SK-N-SH treated with all-trans-retinoic acid at 6 μM for 48 hours (cell line): ENCODE measurements at regions not wholly inside any gene's neighbourhood (a gene's known extent, or its start where the extent isn't known, plus 50 kb on each side); places are given as distances from the start of the nearest gene placed in this dataset.

Source experiments
- ATAC-seq: fragments of 200-7000 bp; cut with Tn5 transposase; 3 replicates; pipeline ENCODE4 v1.9.1; 2020; ENCODE audit warnings: mild to moderate bottlenecking, moderate library complexity
- ARNTL ChIP-seq: fragments of 450-650 bp; formaldehyde crosslinking; IDR thresholded peaks from 2 replicates; pipeline ENCODE4 v1.5.0; 2020; ENCODE audit warnings: low read depth, mild to moderate bottlenecking, moderate library complexity, borderline replicate concordance
- BACH2 ChIP-seq: fragments of 250-450 bp; sonication (Bioruptor Pico); IDR thresholded peaks from 2 replicates; pipeline ENCODE4 v1.9.0; 2021; ENCODE audit warnings: mild to moderate bottlenecking, borderline replicate concordance
- CREB5 ChIP-seq: fragments of 250-450 bp; sonication (Bioruptor Pico); IDR thresholded peaks from 2 replicates; pipeline ENCODE4 v1.5.1; 2020; ENCODE audit warnings: low read depth, mild to moderate bottlenecking, moderate library complexity
- CSDC2 ChIP-seq: fragments of 250-450 bp; sonication (Bioruptor Pico); IDR thresholded peaks from 2 replicates; pipeline ENCODE4 v1.5.0; 2020; ENCODE audit warnings: mild to moderate bottlenecking, moderate library complexity
- CSRNP3 ChIP-seq: fragments of 250-450 bp; sonication (Bioruptor Pico); IDR thresholded peaks from 2 replicates; pipeline ENCODE4 v1.5.1; 2021; ENCODE audit warnings: mild to moderate bottlenecking, moderate library complexity
- GLIS3 ChIP-seq: fragments of 250-450 bp; sonication (Bioruptor Pico); IDR thresholded peaks from 2 replicates; pipeline ENCODE4 v1.5.0; 2020; ENCODE audit warnings: mild to moderate bottlenecking, moderate library complexity
- ISL1 ChIP-seq: fragments of 250-450 bp; sonication (Bioruptor Pico); IDR thresholded peaks from 2 replicates; pipeline ENCODE4 v2.1.2; 2022; ENCODE audit warnings: mild to moderate bottlenecking, moderate library complexity
- OSR1 ChIP-seq: fragments of 250-450 bp; sonication (Bioruptor Pico); IDR thresholded peaks from 2 replicates; pipeline ENCODE4 v1.8.0; 2022; ENCODE audit warnings: moderate library complexity, mild to moderate bottlenecking, inconsistent platforms
- PATZ1 ChIP-seq: fragments of 250-450 bp; sonication (Bioruptor Pico); IDR thresholded peaks from 2 replicates; pipeline ENCODE4 v1.8.0; 2020; ENCODE audit warnings: mild to moderate bottlenecking, moderate library complexity, borderline replicate concordance
- POU6F1 ChIP-seq: fragments of 250-450 bp; sonication (Bioruptor Pico); IDR thresholded peaks from 2 replicates; pipeline ENCODE4 v1.8.0; 2021; ENCODE audit warnings: low read depth, mild to moderate bottlenecking, moderate library complexity, borderline replicate concordance
- PPARA ChIP-seq: fragments of 250-450 bp; sonication (Bioruptor Pico); IDR thresholded peaks from 2 replicates; pipeline ENCODE4 v1.5.0; 2020; ENCODE audit warnings: mild to moderate bottlenecking, borderline replicate concordance
- SNAI2 ChIP-seq: fragments of 250-450 bp; sonication (Bioruptor Pico); IDR thresholded peaks from 2 replicates; pipeline ENCODE4 v1.5.0; 2020; ENCODE audit warnings: mild to moderate bottlenecking, moderate library complexity
- TCF4 ChIP-seq: fragments of 250-450 bp; sonication (Bioruptor Pico); IDR thresholded peaks from 2 replicates; pipeline ENCODE4 v1.8.0; 2021; ENCODE audit warnings: mild to moderate bottlenecking, moderate library complexity, borderline replicate concordance
- TSHZ2 ChIP-seq: fragments of 250-450 bp; sonication (Bioruptor Pico); IDR thresholded peaks from 2 replicates; pipeline ENCODE4 v1.5.0; 2020; ENCODE audit warnings: mild to moderate bottlenecking, moderate library complexity
- ZC3H10 ChIP-seq: fragments of 250-450 bp; sonication (Bioruptor Pico); IDR thresholded peaks from 2 replicates; pipeline ENCODE4 v1.5.1; 2021; ENCODE audit warnings: mild to moderate bottlenecking, moderate library complexity
- ZFP3 ChIP-seq: fragments of 250-450 bp; sonication (Bioruptor Pico); IDR thresholded peaks from 2 replicates; pipeline ENCODE4 v1.5.0; 2020; ENCODE audit warnings: mild to moderate bottlenecking, moderate library complexity
- ZFP30 ChIP-seq: fragments of 450-650 bp; formaldehyde crosslinking; IDR thresholded peaks from 2 replicates; pipeline ENCODE4 v1.5.0; 2022; ENCODE audit warnings: mild to moderate bottlenecking, moderate library complexity
- ZNF565 ChIP-seq: fragments of 450-650 bp; formaldehyde crosslinking; conservative IDR thresholded peaks from 2 replicates; pipeline ENCODE4 v1.5.0; 2020; ENCODE audit warnings: low read depth, mild to moderate bottlenecking, moderate library complexity
- ZNF70 ChIP-seq: fragments of 450-650 bp; formaldehyde crosslinking; IDR thresholded peaks from 2 replicates; pipeline ENCODE4 v1.5.0; 2020; ENCODE audit warnings: mild to moderate bottlenecking, moderate library complexity
- ZNF8 ChIP-seq: fragments of 450-650 bp; formaldehyde crosslinking; IDR thresholded peaks from 2 replicates; pipeline ENCODE4 v1.5.0; 2020; ENCODE audit warnings: mild to moderate bottlenecking, moderate library complexity

GRCh38 chr14:100967930-100968329 is 64.4 kb upstream of the RTL1 start:
- TF ChIP-seq GLIS3 (CRISPR knock-in tag) (no peak), ZFP30 (no peak), CSRNP3 (CRISPR knock-in tag) (no peak), POU6F1 (no peak), ZC3H10 (CRISPR knock-in tag) (no peak), TSHZ2 (CRISPR knock-in tag) (no peak), OSR1 (CRISPR knock-in tag) (no peak), PPARA (CRISPR knock-in tag) (no peak), CSDC2 (CRISPR knock-in tag) (no peak), BACH2 (CRISPR knock-in tag) (no peak), ZNF565 (CRISPR knock-in tag) (no peak), ARNTL (CRISPR knock-in tag) (no peak), ZNF70 (no peak)
- ATAC-seq, result no peak

- no peak for ATAC-seq
- no peak for TF ChIP-seq GLIS3 (CRISPR knock-in tag)
- TF ChIP-seq ZNF565 (CRISPR knock-in tag), result no peak
- no peak for TF ChIP-seq ARNTL (CRISPR knock-in tag)
- TF ChIP-seq CREB5 (CRISPR knock-in tag), result no peak
- TF ChIP-seq ZC3H10 (CRISPR knock-in tag), result no peak
- TF ChIP-seq ZFP3, result no peak
- no peak for TF ChIP-seq CSRNP3 (CRISPR knock-in tag)
- no peak for TF ChIP-seq ZNF70
- no peak for TF ChIP-seq SNAI2 (CRISPR knock-in tag)
These were observed 68.8 kb upstream of the RTL1 start for GRCh38 chr14:100972118-100972897.

- ATAC-seq, result no peak
These were observed 72.1 kb upstream of the RTL1 start for GRCh38 chr14:100975671-100976070.

GRCh38 chr14:100979079-100979478 is 75.6 kb upstream of the RTL1 start:
- ATAC-seq, result no peak
- TF ChIP-seq TCF4 (CRISPR knock-in tag) (no peak), ZNF70 (no peak), ZNF565 (CRISPR knock-in tag) (no peak), ZFP30 (no peak), PPARA (CRISPR knock-in tag) (no peak), ISL1 (no peak), GLIS3 (CRISPR knock-in tag) (no peak), PATZ1 (CRISPR knock-in tag) (no peak), ZNF8 (CRISPR knock-in tag) (no peak), ZC3H10 (CRISPR knock-in tag) (no peak), CREB5 (CRISPR knock-in tag) (no peak)

More at GRCh38 chr14:100975671-100976070, 72.1 kb upstream of the RTL1 start:
- TF ChIP-seq ZFP30, result no peak
- TF ChIP-seq, all 23 proteins: peak for 0
